HG02943 (cell line): ENCODE measurements at regions not wholly inside any gene's neighbourhood (a gene's known extent, or its start where the extent isn't known, plus 50 kb on each side); places are given as distances from the start of the nearest gene placed in this dataset.
"Not testable (repeated sequence)": the region's sequence is repeated elsewhere in the genome, so short reads cannot be mapped to it uniquely, and the experiment has no call there.

Source experiments
- ATAC-seq: cut with Tn5 transposase; IDR thresholded peaks from one replicate; pipeline ENCODE4 v1.9.1; 2021; ENCODE audit warnings: mild to moderate bottlenecking, low read depth, moderate library complexity; ENCODE audit not compliant: unreplicated experiment

DNA sequence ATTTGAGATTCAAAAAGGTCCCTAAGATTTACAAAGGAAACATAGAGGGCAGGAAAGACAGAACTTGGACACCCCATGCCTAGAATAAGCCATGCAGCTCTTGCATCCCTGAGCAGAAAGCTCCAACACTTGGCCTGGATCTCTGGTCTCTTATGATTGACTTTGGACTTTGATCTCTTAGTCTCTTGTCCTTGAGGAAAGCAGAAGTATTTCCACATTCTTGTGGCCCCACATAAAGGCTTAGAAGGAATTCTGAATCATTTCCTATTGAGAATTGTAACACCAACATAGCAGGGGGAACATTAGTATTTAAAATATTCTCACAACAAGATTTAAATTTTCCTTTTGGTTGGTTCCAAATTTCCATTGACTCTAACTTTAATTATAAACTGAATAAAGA, 283.7 kb upstream of the PRKD1 start:
- ATAC-seq = no peak

DNA sequence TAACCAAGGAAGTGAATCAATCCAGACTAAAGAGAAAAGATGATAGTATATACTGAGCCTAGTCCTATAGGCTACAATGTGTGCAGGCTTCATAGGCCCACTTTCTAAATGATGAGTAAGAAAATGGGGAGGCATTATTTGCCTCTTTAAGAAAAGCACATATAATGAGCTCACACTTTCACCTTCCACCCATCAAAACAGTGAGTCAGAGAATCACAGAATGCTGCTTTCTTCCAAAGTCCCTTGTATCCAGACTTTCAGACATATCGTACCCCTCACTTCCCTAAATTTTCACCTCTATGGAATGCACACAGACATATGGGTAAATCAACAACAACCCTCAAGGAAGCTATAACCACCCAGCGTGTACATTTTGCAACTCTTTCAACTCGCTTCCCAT, 286.4 kb upstream of the PRKD1 start:
- ATAC-seq = no peak

DNA sequence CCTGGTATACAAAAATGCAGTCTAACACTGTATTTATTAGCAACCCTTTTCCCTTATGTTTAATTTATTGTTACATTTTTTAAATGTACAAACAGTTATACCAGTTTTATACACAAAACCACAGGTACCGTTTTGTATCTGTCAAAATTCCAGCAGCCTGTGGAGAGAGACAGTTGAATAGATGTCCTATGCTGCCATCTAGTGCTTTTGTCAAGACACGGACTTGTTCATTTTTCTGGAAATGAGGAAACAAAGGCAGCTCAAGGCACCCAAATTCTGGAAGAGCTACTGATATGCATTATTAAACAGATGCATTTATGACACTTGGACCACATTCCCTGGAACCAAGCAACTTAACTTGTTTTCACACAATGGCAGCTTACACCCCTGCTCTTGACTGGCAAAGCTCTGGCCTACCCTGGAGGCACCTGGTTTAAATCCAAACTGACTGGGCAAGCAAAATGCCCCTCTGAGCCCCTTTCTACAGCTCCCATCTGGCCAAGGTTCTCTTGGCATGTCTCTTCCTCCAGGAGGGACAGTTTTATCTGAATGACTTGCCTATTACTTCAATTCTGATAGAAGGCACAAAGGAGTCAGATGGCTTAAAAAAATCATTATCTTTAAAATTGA, 286.9 kb upstream of the PRKD1 start:
- ATAC-seq = no peak

DNA sequence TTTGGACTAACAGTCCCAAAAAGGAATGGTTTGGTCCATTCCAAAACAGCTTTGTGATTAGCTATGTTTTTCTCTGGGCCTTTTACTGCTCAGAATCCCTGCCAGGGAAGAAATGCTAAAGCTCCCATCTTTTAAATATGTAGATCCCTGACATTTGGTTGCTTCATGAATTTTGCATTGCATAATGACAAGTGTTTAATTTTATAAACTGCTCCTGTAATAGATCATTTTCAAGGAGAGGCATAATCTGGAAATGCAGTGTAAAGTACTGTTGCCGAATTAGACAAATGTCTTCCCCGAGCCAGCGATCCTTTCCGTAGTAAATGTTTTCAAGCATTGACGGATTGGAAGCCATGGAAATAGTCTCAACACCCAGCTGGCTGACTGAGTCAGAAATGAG, 291.3 kb upstream of the PRKD1 start:
- ATAC-seq = no peak

DNA sequence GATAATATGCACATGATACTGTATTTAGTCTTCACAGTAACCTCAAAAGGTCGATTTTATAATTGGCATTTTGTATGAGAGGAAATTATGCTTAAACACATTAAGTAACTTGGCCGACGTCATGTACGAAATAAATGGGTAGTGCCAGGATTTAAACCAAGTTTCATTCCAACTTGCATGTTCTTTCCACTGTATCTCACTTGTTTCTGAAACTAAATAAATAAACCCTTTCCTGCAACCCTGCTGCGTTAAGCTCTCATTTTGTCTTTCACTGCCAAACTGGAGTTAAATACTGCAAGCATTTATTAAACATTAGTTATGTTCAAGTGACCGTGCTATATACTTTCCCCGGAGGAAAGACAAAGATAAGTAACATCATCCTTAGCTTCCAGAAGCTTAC, 293.9 kb upstream of the PRKD1 start:
- no peak for ATAC-seq

DNA sequence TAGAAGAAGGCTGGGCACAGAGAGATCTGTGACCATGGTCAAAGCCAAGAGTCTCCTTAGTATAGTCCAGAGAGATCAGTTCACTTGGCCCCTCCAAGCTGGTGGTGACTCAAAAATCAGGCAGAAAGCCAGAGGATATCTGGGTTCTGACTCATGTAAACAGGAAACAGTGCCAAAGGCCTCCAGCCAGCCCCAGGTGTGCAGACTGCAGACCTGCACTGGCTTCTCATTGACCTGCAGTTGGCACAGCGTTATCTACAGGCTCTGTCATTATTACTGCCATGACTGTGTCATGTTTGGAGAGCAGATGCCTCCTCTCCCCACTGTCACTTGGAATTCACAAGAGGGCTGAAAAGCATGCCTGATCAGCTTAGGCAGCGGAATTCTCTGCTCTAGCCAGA, 295.7 kb upstream of the PRKD1 start:
- ATAC-seq = no peak

DNA sequence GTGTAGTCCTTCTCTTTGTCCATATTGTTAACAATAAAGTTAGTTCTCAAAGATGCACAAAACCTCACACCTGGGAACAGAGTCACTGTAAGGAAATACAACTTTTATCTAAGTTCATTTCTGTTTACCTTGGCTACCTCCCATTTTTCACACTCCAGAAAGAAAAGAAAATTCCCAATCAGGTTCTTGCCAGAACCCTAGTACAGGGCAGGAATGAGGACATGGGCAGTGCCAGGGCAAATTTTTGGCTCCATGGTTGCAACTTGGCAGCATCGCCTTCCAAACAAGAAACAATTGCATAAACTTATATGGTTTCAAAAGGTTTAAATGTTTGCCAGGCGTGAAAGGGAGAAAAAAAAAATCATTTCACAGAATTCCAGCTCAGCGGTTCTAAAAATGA, 296.3 kb upstream of the PRKD1 start:
- ATAC-seq = no peak

DNA sequence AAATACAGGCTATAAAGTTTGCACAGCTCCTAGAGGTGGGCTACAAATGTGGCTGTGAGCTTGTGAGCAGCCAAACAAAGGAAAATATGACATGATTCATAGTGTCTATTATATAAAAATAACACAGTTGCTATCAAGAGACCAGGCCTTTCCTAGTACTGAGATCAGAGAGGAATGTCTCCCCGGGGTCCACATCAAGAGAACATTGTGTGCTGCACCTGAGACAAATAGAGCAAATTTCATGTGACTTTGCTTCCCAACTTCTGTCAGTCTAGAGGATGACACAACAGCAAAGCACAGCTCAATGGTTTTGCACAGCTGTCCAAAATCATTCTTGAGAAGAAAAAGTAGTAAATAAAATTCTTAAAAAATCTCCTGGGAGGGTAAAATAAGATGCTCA, 297.5 kb upstream of the PRKD1 start:
- no peak for ATAC-seq

DNA sequence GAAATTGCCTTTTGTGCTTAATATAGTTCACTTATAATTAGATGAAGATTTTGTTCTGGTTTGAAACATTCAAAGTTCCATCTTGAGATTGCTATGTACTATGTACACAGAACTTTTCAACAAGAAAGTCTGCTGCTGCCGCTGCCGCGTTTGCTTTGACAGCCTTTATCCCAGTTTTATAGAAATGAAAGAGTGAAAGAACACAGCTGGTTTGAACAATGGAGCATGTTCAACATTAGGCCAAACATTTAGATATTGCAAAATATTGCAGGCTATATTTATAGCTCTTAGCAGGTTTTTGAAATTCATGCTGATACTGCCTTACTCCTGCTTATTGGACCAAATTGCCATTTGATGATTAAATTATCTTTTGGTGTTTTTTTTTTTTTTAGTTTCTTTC, 299.8 kb upstream of the PRKD1 start:
- no peak for ATAC-seq

DNA sequence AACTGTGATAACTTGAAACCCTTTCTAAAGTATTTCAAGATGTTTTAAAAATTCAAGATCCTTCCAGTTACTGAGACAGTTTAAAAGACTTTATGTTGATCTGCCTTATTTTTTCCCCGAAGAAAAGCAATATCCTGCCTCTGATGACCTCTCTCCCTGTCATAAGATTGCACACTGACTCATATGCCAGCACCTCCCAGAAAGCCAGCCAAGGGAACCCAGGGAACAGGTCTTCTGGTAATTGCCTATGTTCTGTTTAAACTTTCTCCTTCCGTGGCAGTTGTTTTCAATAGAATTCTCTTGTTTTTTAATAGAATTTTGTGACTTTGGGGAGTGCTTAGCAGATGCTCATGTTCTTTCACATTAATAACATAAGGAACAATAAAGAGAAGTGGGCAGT, 300.2 kb upstream of the PRKD1 start:
- ATAC-seq = no peak

DNA sequence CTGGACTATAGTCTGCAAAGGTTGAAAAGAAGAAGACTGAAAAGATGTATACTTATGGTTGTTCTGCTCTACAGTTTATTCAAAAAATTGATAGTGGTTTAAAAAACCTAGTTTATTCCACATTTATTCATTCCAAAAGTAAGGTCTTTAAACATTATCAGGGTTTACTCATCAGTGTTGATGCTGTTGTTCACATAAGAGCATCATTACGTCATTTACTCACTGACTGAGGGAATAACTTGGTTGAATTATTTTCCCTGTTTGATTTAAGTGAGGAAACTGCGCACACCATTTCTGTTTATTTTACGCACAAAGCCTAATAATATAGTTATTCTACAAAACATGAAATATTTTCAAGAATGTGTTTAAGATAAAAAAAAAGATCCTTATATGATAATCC, 303.1 kb upstream of the PRKD1 start:
- no peak for ATAC-seq

DNA sequence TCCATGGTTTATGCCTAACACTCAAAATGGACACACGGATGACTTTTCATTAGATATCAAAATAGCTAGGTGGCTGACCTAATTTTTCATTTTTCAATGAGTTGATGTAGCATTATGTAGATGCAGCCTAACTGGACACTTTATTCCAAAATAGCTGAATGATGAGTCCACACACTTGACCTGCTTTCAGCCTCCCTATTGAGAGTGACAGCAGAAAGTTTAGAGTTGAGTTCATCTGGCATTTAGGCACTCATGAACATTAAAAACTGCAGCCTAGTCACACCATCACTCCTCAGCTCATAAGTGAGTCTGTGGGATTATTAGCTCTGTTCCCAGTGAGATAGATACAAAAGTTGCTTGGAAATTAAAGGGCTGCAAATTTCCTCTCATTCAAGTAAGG, 307.3 kb upstream of the PRKD1 start:
- ATAC-seq = no peak

DNA sequence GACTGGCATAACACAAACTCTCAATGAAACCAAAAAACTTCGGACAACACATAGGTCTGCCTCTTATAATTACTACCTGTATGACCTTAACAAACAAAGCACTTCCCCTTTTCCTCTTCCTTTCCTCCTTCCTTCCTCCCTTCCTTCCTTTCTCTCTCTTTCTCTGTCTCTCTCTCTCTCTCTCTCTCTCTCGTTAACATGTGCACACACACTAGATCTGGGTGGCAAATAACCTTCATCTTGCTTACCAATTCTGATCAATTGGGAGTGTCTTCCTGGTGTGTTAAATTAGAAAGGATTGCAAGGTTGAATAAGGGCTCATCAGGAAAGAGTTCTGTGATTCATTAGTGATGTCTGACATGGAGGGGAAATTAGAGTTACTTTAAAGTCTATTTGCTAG, 307.8 kb upstream of the PRKD1 start:
- ATAC-seq = no peak

DNA sequence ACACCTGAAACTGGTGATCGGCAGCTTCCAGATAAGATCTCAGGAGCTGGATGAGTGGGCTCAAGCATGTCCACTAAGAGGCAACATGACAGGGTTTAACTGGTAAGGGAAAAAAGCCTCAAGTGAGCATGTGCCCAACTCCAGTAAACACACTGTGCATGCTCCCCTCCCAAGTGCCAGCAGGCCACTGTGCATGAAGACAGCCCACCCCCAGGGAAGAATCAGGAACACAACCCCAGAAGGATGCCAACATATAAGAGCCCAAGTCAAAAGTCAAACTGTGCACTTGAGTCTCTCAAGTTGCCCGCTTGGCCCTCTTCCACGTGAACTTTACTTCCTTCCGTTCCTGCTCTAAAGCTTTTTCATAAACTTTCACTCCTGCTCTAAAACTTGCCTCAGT, 311.3 kb upstream of the PRKD1 start:
- no peak for ATAC-seq

DNA sequence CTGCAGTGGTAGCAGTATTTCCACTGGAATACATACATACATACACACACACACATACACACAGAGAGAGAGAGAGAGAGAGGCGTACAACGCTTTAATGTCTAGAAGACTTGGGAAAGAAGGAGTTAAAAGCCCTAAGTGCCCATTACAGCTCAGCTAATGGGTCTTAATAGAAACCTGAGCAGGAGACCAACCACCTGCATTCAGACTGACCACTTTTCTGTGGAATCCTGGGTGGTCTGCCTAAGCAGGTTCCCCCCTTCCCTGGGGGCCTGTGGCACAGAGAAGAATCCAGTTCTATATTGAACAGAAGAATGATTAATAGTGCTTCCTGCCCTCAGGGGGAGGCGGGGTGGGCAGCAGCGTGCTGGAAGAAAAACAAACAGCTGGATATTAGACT, 312.4 kb upstream of the PRKD1 start:
- ATAC-seq = no peak

DNA sequence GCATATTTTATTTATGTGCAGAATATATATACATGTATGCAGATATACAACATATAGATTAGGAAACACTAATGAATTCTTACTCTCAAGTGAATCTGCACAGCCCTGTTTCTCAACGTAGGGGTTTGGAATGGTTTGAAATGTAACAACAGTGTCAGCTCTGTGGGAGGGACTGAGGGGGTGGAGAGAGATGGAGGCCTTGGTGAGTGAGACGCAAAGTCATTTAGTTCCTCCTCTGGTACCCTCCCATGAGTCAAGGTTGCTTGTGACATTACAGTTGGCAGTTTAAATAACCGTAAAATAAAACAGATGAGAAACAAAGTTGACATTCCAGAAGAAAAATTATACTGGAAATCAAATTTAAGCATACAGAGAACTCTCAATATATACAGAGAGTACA, 313.0 kb upstream of the PRKD1 start:
- ATAC-seq = no peak

DNA sequence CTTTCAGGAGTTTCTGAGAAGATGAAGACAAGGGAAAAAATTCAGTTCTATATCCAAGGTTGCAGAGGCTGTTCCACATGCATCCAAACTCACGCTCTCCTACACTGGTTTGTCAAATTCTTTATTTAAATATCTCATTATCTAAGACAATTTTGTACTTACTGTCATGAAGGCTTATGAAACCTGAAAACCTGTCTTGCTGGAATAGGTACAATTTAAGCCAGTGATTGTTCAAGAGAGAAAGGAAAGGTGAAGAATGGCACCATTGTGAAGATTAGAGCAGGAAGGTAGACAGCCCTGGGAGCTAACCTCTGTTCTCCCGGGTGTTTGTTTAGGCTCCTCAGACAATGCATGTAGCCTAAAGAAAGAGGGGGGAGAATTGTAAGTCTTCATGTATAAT, 315.1 kb upstream of the PRKD1 start:
- ATAC-seq = no peak

DNA sequence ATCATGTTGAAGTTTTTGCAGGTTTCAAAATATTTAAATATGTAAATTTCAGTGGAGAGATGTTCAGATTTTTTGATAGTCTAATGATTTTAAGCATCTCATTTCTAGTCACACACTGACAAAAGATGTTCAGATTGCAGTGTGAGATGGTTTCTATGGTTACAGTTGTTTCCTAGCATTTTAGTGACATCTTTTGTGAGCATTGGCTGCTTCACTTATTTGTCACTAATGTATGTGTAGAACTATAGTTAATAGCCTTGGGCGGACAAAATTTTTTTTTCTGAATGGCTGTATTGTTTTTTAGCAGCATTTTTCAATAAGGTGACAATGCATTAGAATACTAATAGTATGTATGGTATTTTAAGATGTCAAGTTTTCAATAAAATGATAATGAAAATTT, 315.6 kb upstream of the PRKD1 start:
- no peak for ATAC-seq

DNA sequence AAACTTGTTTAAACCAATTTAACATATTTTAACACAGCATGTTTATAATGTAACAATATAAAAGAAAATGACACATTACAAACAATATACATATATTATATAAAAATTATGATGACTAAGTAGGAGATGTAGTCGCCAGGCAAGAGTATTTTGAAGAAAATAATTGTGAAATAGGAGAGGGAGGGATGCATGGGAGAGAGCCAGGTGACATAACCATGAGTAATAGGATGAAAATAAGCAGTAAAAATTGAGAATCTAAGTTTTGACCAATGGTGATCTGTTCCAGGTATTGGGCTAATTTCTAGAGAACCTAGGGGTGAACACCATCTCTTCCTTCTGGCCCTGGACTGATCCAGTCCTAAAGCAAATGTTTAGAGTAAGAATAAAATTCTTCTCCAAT, 315.2 kb upstream of the G2E3 start:
- no peak for ATAC-seq

DNA sequence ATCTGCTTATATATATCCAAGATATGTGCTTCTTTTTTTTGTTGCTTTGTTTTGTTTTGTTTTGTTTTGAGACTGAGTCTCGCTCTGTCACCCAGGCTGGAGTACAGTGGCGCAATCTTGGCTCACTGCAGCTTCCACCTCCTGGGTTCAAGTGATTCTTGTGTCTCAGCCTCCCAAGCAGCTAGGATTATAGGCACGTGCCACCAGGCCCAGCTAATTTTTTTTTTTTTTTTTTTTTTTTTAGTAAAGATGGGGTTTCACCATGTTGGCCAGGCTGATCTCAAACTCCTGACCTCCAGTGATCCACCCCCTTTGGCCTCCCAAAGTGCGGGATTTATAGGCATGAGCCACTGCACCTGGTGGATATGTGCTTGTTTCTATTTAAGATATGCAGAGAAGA, 314.6 kb upstream of the G2E3 start:
- ATAC-seq = not testable (repeated sequence)

DNA sequence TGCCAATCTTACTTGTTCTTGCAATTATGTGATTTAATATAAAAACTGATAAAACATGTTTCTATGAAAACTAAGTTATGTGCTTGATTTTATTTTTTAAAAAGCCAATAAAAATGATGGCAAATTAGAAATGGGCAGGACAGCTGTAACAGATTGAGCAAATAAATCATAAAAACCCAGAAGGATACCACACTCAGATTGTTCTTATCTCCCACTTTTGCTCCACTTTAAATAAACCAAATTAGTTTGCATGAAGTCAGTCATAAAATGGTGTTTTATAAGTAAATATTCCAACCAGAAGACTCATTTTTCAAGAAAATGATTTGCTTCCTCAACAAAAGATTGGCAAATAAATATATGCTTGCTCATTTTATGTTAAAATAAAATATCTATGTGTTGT, 307.9 kb upstream of the G2E3 start:
- no peak for ATAC-seq

DNA sequence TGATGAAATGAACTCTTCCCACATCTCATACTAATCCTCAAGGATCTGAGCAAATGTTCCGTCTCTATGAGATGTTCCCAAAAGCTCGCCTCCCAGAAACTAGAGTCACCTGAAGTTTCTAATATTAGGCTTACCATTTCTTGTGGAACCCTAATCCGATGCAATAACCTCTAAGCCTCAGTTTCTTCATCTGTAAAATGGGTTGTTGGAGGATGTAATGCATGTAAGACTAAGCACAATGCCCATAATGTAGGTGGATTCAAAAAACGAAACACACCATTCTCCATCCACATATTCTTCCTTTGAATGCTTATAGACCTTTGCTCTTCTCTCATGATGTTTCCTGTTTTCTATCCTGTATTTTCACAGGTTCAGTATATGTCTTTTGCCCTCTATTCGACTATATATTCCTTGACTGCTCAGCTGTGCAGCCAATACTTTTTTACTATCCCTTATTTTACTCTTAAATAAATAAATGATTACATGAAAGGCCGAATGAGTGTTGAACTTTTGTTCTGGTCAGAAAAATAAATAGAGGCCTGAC, 307.3 kb upstream of the G2E3 start:
- ATAC-seq = no peak

DNA sequence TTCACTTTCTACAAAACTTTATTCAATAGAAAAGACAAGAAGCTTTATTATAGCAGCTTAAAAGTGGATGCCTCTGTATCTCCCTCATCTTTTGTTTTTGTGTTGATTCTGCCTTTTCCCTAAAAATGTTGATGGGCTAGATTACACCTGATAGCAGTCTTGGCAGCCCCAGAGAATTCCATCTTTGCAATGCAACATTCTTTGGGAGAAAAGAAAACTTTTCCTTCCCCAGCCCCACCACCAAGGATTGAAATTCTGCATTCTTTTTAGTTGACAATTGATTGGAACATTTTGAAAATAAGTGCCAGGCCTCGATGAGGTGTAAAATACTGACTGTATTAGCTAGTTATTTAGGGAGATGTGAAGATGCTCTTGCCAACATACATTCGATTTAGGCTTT, 306.8 kb upstream of the G2E3 start:
- no peak for ATAC-seq
